ENCODE measurements at regions not wholly inside any gene's neighbourhood (a gene's known extent, or its start where the extent isn't known, plus 50 kb on each side); places are given as distances from the start of the nearest gene placed in this dataset.

DNA sequence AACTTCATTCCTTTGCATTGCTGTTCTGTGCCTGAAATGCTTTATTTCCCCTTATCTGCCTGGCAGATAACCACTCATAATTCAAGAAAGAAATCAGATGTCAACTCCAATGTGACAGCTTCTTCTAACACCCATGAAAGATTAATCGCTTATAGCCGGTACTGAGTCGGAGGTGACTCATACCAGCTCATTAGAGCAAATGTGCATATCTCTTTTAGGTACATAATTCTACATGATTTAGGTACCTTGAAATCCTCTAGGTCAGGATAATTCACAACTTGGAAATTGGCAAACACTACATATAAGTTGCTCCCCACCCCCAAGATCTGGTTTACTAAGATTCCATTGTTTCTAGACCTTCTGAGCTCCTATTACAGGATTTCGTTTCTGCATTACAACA lies 554.4 kb upstream of the SORCS1 start:
- POLR2A ChIA-PET: no interaction called here
- BruUV-seq (replicated peaks): no TSS peak
- CTCF ChIA-PET: no interaction called here

More for the DNA sequence above, 554.4 kb upstream of the SORCS1 start:
- no peak overlapping the region for H3K9ac ChIP-seq (ENCODE audit: low read length)
- RAD21 ChIA-PET (ENCODE audit: low non-redundant PET in 1 of 2, low total read pairs in 2 of 2, uncharacterized antibody in 2 of 2, unreplicated experiment in 2 of 2): no interaction called here
- no peaks in the 10 kb centered on the region for H4K20me1 ChIP-seq (ENCODE audit: insufficient read depth)
- no peak overlapping the region for H3K27ac ChIP-seq (ENCODE audit: low read depth, low read length)
- TF ChIP-seq RAD21 (IDR thresholded peaks at IDR 0.05; ENCODE audit: low read depth) (no peak), ZFX (IDR thresholded peaks at IDR 0.05) (no peak), TCF7L2 (IDR thresholded peaks at IDR 0.05; ENCODE audit: borderline replicate concordance, extremely low read depth, insufficient read depth, insufficient read length) (no peak), SRF (IDR thresholded peaks at IDR 0.05; ENCODE audit: low read depth) (no peak), POLR2AphosphoS5 (IDR thresholded peaks at IDR 0.05; ENCODE audit: low read depth, low read length) (no peak), POLR2A (IDR thresholded peaks at IDR 0.05; ENCODE audit: borderline replicate concordance, extremely low read depth, insufficient read depth, insufficient read length) (no peak), ZBTB33 (IDR thresholded peaks at IDR 0.05; ENCODE audit: extremely low read depth, insufficient replicate concordance, low read length) (no peak), ELF1 (IDR thresholded peaks at IDR 0.05; ENCODE audit: borderline replicate concordance, low read depth) (no peak)
- TF ChIP-seq, protein P1, sequence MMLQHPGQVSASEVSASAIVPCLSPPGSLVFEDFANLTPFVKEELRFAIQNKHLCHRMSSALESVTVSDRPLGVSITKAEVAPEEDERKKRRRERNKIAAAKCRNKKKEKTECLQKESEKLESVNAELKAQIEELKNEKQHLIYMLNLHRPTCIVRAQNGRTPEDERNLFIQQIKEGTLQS (IDR thresholded peaks at IDR 0.05): no peak
- TF ChIP-seq, protein P2, sequence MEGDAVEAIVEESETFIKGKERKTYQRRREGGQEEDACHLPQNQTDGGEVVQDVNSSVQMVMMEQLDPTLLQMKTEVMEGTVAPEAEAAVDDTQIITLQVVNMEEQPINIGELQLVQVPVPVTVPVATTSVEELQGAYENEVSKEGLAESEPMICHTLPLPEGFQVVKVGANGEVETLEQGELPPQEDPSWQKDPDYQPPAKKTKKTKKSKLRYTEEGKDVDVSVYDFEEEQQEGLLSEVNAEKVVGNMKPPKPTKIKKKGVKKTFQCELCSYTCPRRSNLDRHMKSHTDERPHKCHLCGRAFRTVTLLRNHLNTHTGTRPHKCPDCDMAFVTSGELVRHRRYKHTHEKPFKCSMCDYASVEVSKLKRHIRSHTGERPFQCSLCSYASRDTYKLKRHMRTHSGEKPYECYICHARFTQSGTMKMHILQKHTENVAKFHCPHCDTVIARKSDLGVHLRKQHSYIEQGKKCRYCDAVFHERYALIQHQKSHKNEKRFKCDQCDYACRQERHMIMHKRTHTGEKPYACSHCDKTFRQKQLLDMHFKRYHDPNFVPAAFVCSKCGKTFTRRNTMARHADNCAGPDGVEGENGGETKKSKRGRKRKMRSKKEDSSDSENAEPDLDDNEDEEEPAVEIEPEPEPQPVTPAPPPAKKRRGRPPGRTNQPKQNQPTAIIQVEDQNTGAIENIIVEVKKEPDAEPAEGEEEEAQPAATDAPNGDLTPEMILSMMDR (IDR thresholded peaks at IDR 0.05 in 2 of 3, conservative IDR thresholded peaks at IDR 0.05 in 1 of 3; ENCODE audit: borderline replicate concordance in 1 of 3, insufficient read depth in 1 of 3, low read depth in 2 of 3, low read length in 2 of 3): no peak
- no peaks in the 10 kb centered on the region for H3K36me3 ChIP-seq (ENCODE audit: control insufficient read depth in 1 of 2, insufficient read depth in 2 of 2, low read length in 2 of 2)
- peaks cover 27 to 40% of the 10 kb centered on the region in 2 experiments; a peak in 3 of 4 replicates for H3K9me3 ChIP-seq (ENCODE audit: control insufficient read depth in 1 of 2, insufficient read depth in 1 of 2, low read depth in 1 of 2, low read length in 2 of 2)
- no peaks in the 10 kb centered on the region for H3K9me2 ChIP-seq (ENCODE audit: insufficient read depth)
- ATAC-seq (no peak), DNase-seq (ENCODE audit: low read depth, low spot score) (no peak)
- H3K79me2 ChIP-seq (ENCODE audit: insufficient read depth, low read length): no peaks in the 10 kb centered on the region
- no peak overlapping the region for H3K4me2 ChIP-seq (ENCODE audit: low read length)
- no peaks in the 10 kb centered on the region for H3K27me3 ChIP-seq (ENCODE audit: insufficient read depth, low read length)
- no peak overlapping the region for H2AFZ ChIP-seq (ENCODE audit: low read depth, low read length, poor library complexity, severe bottlenecking)
- no peak overlapping the region for H3K4me3 ChIP-seq (replicated peaks in 1 of 2; ENCODE audit: low read depth in 1 of 2, low read length in 2 of 2)
- H3K4me1 ChIP-seq (ENCODE audit: control insufficient read depth in 1 of 2, insufficient read depth in 2 of 2, low read length in 2 of 2): no peaks in the 10 kb centered on the region
- intact Hi-C loops (cut with micrococcal nuclease): no loop called here

All from HCT116 (cell line).